ENCODE measurements at regions not wholly inside any gene's neighbourhood (a gene's known extent, or its start where the extent isn't known, plus 50 kb on each side); places are given as distances from the start of the nearest gene placed in this dataset.
A peak's percentile ranks its signal among the peaks of the same experiment; 100 is the strongest.
"Not testable (repeated sequence)": the region's sequence is repeated elsewhere in the genome, so short reads cannot be mapped to it uniquely, and the experiment has no call there.

GRCh38 chr5:8828596-8829322, 717.1 kb downstream of the SEMA5A start:
- DNase-seq = peak; percentile 29

GRCh38 chr5:8829323-8830029, 716.4 kb downstream of the SEMA5A start:
- peak; percentile 99 for DNase-seq

- no peak for DNase-seq
Observed at GRCh38 chr5:8831251-8831650, 714.6 kb downstream of the SEMA5A start.

- no peak for DNase-seq
Observed at GRCh38 chr5:8831854-8832253, 714.0 kb downstream of the SEMA5A start.

- peak; percentile 7 for DNase-seq
Observed at GRCh38 chr5:8839361-8840055, 706.4 kb downstream of the SEMA5A start.

- no peak for DNase-seq
Observed at GRCh38 chr5:8840237-8840636, 705.6 kb downstream of the SEMA5A start.

GRCh38 chr5:8840746-8841145, 705.1 kb downstream of the SEMA5A start:
- DNase-seq = not testable (repeated sequence)

GRCh38 chr5:8842971-8843551, 702.8 kb downstream of the SEMA5A start:
- DNase-seq = peak; percentile 28

- peak; percentile 81 for DNase-seq
Observed at GRCh38 chr5:8843771-8844170, 702.1 kb downstream of the SEMA5A start.

- peak; percentile 24 for DNase-seq
Observed at GRCh38 chr5:8844206-8844605, 701.7 kb downstream of the SEMA5A start.

- DNase-seq = peak; percentile 40
Observed at GRCh38 chr5:8844847-8845246, 701.0 kb downstream of the SEMA5A start.

GRCh38 chr5:8845296-8845695, 700.6 kb downstream of the SEMA5A start:
- DNase-seq = no peak

GRCh38 chr5:8848366-8848765, 697.5 kb downstream of the SEMA5A start:
- DNase-seq = no peak

- DNase-seq = peak; percentile 72
Observed at GRCh38 chr5:8848997-8849594, 696.8 kb downstream of the SEMA5A start.

- DNase-seq = no peak
Observed at GRCh38 chr5:8851101-8851500, 694.8 kb downstream of the SEMA5A start.

GRCh38 chr5:8857051-8857450, 688.8 kb downstream of the SEMA5A start:
- peak; percentile 20 for DNase-seq

GRCh38 chr5:8861764-8862163, 684.1 kb downstream of the SEMA5A start:
- DNase-seq = no peak

- peak; percentile 20 for DNase-seq
Observed at GRCh38 chr5:8864053-8864452, 681.8 kb downstream of the SEMA5A start.

- no peak for DNase-seq
Observed at GRCh38 chr5:8865266-8865665, 680.6 kb downstream of the SEMA5A start.

- DNase-seq = no peak
Observed at GRCh38 chr5:8865686-8866374, 680.0 kb downstream of the SEMA5A start.

GRCh38 chr5:8868283-8868682, 677.6 kb downstream of the SEMA5A start:
- no peak for DNase-seq

GRCh38 chr5:8869932-8870331, 675.9 kb downstream of the SEMA5A start:
- DNase-seq = no peak
